Astrocyte (in vitro differentiated cells and primary cell): ENCODE measurements at regions not wholly inside any gene's neighbourhood (a gene's known extent, or its start where the extent isn't known, plus 50 kb on each side); places are given as distances from the start of the nearest gene placed in this dataset.

Experiments used
- DNase-seq: peaks from one replicate; pipeline ENCODE4 v3.0.0-alpha.2; 2010; ENCODE audit warnings: low read depth
- FAIRE-seq: peaks from 2 replicates; lab custom pipeline; 2011; peaks lifted over from hg19 to GRCh38; lab: Jason Lieb, UNC
- H2AFZ ChIP-seq: 2 replicates; pipeline ENCODE4 v1.6.0; 2012; ENCODE audit warnings: low read depth, low read length, inconsistent platforms
- H3K27ac ChIP-seq: 2 replicates; pipeline ENCODE4 v1.5.1; 2011; ENCODE audit warnings: low read depth, low read length, inconsistent platforms
- H3K27me3 ChIP-seq: 2 replicates; pipeline ENCODE4 v1.6.0; 2011; ENCODE audit warnings: low read length, inconsistent platforms; ENCODE audit not compliant: insufficient read depth
- H3K36me3 ChIP-seq: 2 replicates; pipeline ENCODE4 v1.5.1; 2011; ENCODE audit warnings: low read length, inconsistent platforms; ENCODE audit not compliant: insufficient read depth
- H3K4me1 ChIP-seq: 2 replicates; pipeline ENCODE4 v1.5.1; 2011; ENCODE audit warnings: low read length, inconsistent platforms; ENCODE audit not compliant: insufficient read depth
- H3K4me2 ChIP-seq: 2 replicates; pipeline ENCODE4 v1.6.0; 2012; ENCODE audit warnings: low read length, inconsistent platforms
- H3K4me3 ChIP-seq: 2 replicates; pipeline ENCODE4 v1.5.1; 2011; ENCODE audit warnings: low read depth, mild to moderate bottlenecking, low read length, inconsistent platforms; ENCODE audit not compliant: insufficient read depth
- H3K79me2 ChIP-seq: 2 replicates; pipeline ENCODE4 v1.6.0; 2012; ENCODE audit warnings: mild to moderate bottlenecking, low read length, inconsistent platforms; ENCODE audit not compliant: insufficient read depth
- H3K9ac ChIP-seq: 2 replicates; pipeline ENCODE4 v1.6.0; 2012; ENCODE audit warnings: mild to moderate bottlenecking, low read length, inconsistent platforms
- H3K9me3 ChIP-seq: 2 replicates; pipeline ENCODE4 v1.5.1; 2012; ENCODE audit warnings: low read depth, mild to moderate bottlenecking, low read length, inconsistent platforms; ENCODE audit not compliant: insufficient read depth
- H4K20me1 ChIP-seq: 2 replicates; pipeline ENCODE4 v1.6.0; 2012; ENCODE audit warnings: low read length, inconsistent platforms; ENCODE audit not compliant: insufficient read depth
- H3K27ac Mint-ChIP-seq: one replicate; pipeline ENCODE4 v1.8.0; 2021; ENCODE audit warnings: mild to moderate bottlenecking, mixed read lengths; ENCODE audit not compliant: unreplicated experiment
- H3K27me3 Mint-ChIP-seq: one replicate; pipeline ENCODE4 v1.8.0; 2021; ENCODE audit warnings: low read depth, mixed read lengths; ENCODE audit not compliant: unreplicated experiment
- H3K36me3 Mint-ChIP-seq: one replicate; pipeline ENCODE4 v1.8.0; 2021; ENCODE audit warnings: low read depth, mixed read lengths; ENCODE audit not compliant: unreplicated experiment
- H3K4me1 Mint-ChIP-seq: one replicate; pipeline ENCODE4 v1.8.0; 2021; ENCODE audit warnings: low read depth, mixed read lengths; ENCODE audit not compliant: unreplicated experiment
- H3K4me3 Mint-ChIP-seq: one replicate; pipeline ENCODE4 v1.8.0; 2021; ENCODE audit warnings: mild to moderate bottlenecking, moderate library complexity, mixed read lengths; ENCODE audit not compliant: unreplicated experiment
- H3K9me3 Mint-ChIP-seq: one replicate; pipeline ENCODE4 v1.8.0; 2021; ENCODE audit warnings: mild to moderate bottlenecking, mixed read lengths; ENCODE audit not compliant: unreplicated experiment
- CTCF ChIP-seq: IDR thresholded peaks from 2 replicates; pipeline ENCODE4 v1.5.1; 2011; ENCODE audit warnings: low read depth, mild to moderate bottlenecking, inconsistent platforms, low read length, moderate library complexity; ENCODE audit not compliant: insufficient read depth
- EZH2 ChIP-seq: IDR thresholded peaks from 2 replicates; pipeline ENCODE4 v1.6.1; 2012; ENCODE audit warnings: mild to moderate bottlenecking, low read length, inconsistent platforms; ENCODE audit not compliant: insufficient read depth

- H3K4me1 ChIP-seq, result peaks cover 20% of the 10 kb centered on the region
- H4K20me1 ChIP-seq, result no peaks in the 10 kb centered on the region
- no peak overlapping the region for H3K9ac ChIP-seq
- no peaks in the 10 kb centered on the region for H3K36me3 Mint-ChIP-seq
- FAIRE-seq, result no peak
- TF ChIP-seq CTCF, result no peak
- TF ChIP-seq EZH2, result no peak
- H3K4me2 ChIP-seq, result no peak overlapping the region
- peaks cover 12% of the 10 kb centered on the region for H3K27me3 ChIP-seq
- H3K9me3 Mint-ChIP-seq, result peaks cover 1% of the 10 kb centered on the region
- H2AFZ ChIP-seq, result no peak overlapping the region
- peaks cover 14% of the 10 kb centered on the region for H3K4me1 Mint-ChIP-seq
- no peak overlapping the region for H3K4me3 ChIP-seq
- no peaks in the 10 kb centered on the region for H3K9me3 ChIP-seq
- no peak overlapping the region for H3K27ac ChIP-seq
- H3K36me3 ChIP-seq, result no peaks in the 10 kb centered on the region
- H3K27me3 Mint-ChIP-seq, result peaks cover 41% of the 10 kb centered on the region
- DNase-seq, result no peak
- no peak overlapping the region for H3K4me3 Mint-ChIP-seq
- no peaks in the 10 kb centered on the region for H3K79me2 ChIP-seq
- no peak overlapping the region for H3K27ac Mint-ChIP-seq
Observed at GRCh38 chr10:124172181-124172916, 79.0 kb upstream of the CHST15 start.

GRCh38 chr10:124171561-124171960 is 78.2 kb upstream of the CHST15 start:
- Mint-ChIP-seq H3K4me3 (no peak overlapping the region), H3K27ac (no peak overlapping the region), H3K4me1 (peaks cover 9% of the 10 kb centered on the region), H3K9me3 (peaks cover 1% of the 10 kb centered on the region), H3K36me3 (no peaks in the 10 kb centered on the region), H3K27me3 (peaks cover 41% of the 10 kb centered on the region)
- Histone ChIP-seq H3K4me1 (peaks cover 12% of the 10 kb centered on the region), H3K36me3 (no peaks in the 10 kb centered on the region), H2AFZ (no peak overlapping the region), H3K27ac (no peak overlapping the region), H3K79me2 (no peaks in the 10 kb centered on the region), H3K27me3 (peaks cover 12% of the 10 kb centered on the region), H3K9ac (no peak overlapping the region), H3K4me2 (no peak overlapping the region), H3K9me3 (no peaks in the 10 kb centered on the region), H3K4me3 (no peak overlapping the region), H4K20me1 (no peaks in the 10 kb centered on the region)
- DNase-seq (no peak), FAIRE-seq (no peak)
- TF ChIP-seq EZH2 (no peak), CTCF (no peak)

- Histone ChIP-seq H3K4me1 (peaks cover 4% of the 10 kb centered on the region), H3K79me2 (no peaks in the 10 kb centered on the region), H3K27me3 (peaks cover 12% of the 10 kb centered on the region), H3K36me3 (no peaks in the 10 kb centered on the region), H3K27ac (no peak overlapping the region), H4K20me1 (no peaks in the 10 kb centered on the region), H3K4me3 (no peak overlapping the region), H3K4me2 (no peak overlapping the region), H2AFZ (no peak overlapping the region), H3K9ac (no peak overlapping the region), H3K9me3 (no peaks in the 10 kb centered on the region)
- no peak overlapping the region for H3K27ac Mint-ChIP-seq
- FAIRE-seq (no peak), DNase-seq (no peak)
- H3K4me3 Mint-ChIP-seq, result no peak overlapping the region
- no peaks in the 10 kb centered on the region for H3K36me3 Mint-ChIP-seq
- H3K27me3 Mint-ChIP-seq, result peaks cover 41% of the 10 kb centered on the region
- H3K4me1 Mint-ChIP-seq, result no peaks in the 10 kb centered on the region
- TF ChIP-seq EZH2 (no peak), CTCF (no peak)
- peaks cover 1% of the 10 kb centered on the region for H3K9me3 Mint-ChIP-seq
Observed at GRCh38 chr10:124170631-124171030, 77.2 kb upstream of the CHST15 start.
